A204.1 (cell line): ENCODE measurements at regions not wholly inside any gene's neighbourhood (a gene's known extent, or its start where the extent isn't known, plus 50 kb on each side); places are given as distances from the start of the nearest gene placed in this dataset.
"Not testable (repeated sequence)": the region's sequence is repeated elsewhere in the genome, so short reads cannot be mapped to it uniquely, and the experiment has no call there.

Experiments
- FAIRE-seq: peaks from 2 replicates; lab custom pipeline; 2012; peaks lifted over from hg19 to GRCh38; lab: Jason Lieb, UNC

- no peak for FAIRE-seq
These were observed 1690.7 kb downstream of the SLITRK5 start for GRCh38 chr13:89361909-89362308.

- FAIRE-seq = no peak
These were observed 1692.0 kb downstream of the SLITRK5 start for GRCh38 chr13:89363144-89363543.

- FAIRE-seq = no peak
These were observed 1701.0 kb downstream of the SLITRK5 start for GRCh38 chr13:89372193-89372592.

GRCh38 chr13:89375839-89376238 lies 1704.7 kb downstream of the SLITRK5 start:
- FAIRE-seq = no peak

- FAIRE-seq = no peak
These were observed 1708.9 kb downstream of the SLITRK5 start for GRCh38 chr13:89380101-89380500.

- no peak for FAIRE-seq
These were observed 1711.8 kb downstream of the SLITRK5 start for GRCh38 chr13:89382981-89383380.

GRCh38 chr13:89383891-89384290 lies 1712.7 kb downstream of the SLITRK5 start:
- no peak for FAIRE-seq

- FAIRE-seq = no peak
These were observed 1722.7 kb downstream of the SLITRK5 start for GRCh38 chr13:89393758-89394304.

- FAIRE-seq = no peak
These were observed 1730.1 kb downstream of the SLITRK5 start for GRCh38 chr13:89401264-89401675.

- no peak for FAIRE-seq
These were observed 1731.0 kb downstream of the SLITRK5 start for GRCh38 chr13:89402211-89402610.

GRCh38 chr13:89406096-89406495 lies 1734.9 kb downstream of the SLITRK5 start:
- not testable (repeated sequence) for FAIRE-seq

- FAIRE-seq = no peak
These were observed 1736.2 kb downstream of the SLITRK5 start for GRCh38 chr13:89407357-89407756.

- no peak for FAIRE-seq
These were observed 1761.8 kb downstream of the SLITRK5 start for GRCh38 chr13:89432997-89433396.

GRCh38 chr13:89434624-89435023 lies 1763.5 kb downstream of the SLITRK5 start:
- not testable (repeated sequence) for FAIRE-seq

- FAIRE-seq = no peak
These were observed 1783.5 kb downstream of the SLITRK5 start for GRCh38 chr13:89454681-89455080.

- FAIRE-seq = no peak
These were observed 1784.1 kb downstream of the SLITRK5 start for GRCh38 chr13:89455225-89455624.

- FAIRE-seq = no peak
These were observed 1784.6 kb downstream of the SLITRK5 start for GRCh38 chr13:89455741-89456140.

- FAIRE-seq = no peak
These were observed 1786.8 kb downstream of the SLITRK5 start for GRCh38 chr13:89457977-89458376.

GRCh38 chr13:89458456-89458855 lies 1787.3 kb downstream of the SLITRK5 start:
- FAIRE-seq = no peak

- FAIRE-seq = not testable (repeated sequence)
These were observed 1789.7 kb downstream of the SLITRK5 start for GRCh38 chr13:89460895-89461294.

- FAIRE-seq = no peak
These were observed 1794.2 kb downstream of the SLITRK5 start for GRCh38 chr13:89465366-89465765.

GRCh38 chr13:89468081-89468480 lies 1796.9 kb downstream of the SLITRK5 start:
- FAIRE-seq = no peak

- FAIRE-seq = no peak
These were observed 1799.7 kb downstream of the SLITRK5 start for GRCh38 chr13:89470901-89471300.

GRCh38 chr13:89474432-89474831 lies 1803.3 kb downstream of the SLITRK5 start:
- no peak for FAIRE-seq

- no peak for FAIRE-seq
These were observed 1814.9 kb downstream of the SLITRK5 start for GRCh38 chr13:89486065-89486464.
